ENCODE measurements at regions not wholly inside any gene's neighbourhood (a gene's known extent, or its start where the extent isn't known, plus 50 kb on each side); places are given as distances from the start of the nearest gene placed in this dataset.
"Not testable (repeated sequence)": the region's sequence is repeated elsewhere in the genome, so short reads cannot be mapped to it uniquely, and the experiment has no call there.

DNA sequence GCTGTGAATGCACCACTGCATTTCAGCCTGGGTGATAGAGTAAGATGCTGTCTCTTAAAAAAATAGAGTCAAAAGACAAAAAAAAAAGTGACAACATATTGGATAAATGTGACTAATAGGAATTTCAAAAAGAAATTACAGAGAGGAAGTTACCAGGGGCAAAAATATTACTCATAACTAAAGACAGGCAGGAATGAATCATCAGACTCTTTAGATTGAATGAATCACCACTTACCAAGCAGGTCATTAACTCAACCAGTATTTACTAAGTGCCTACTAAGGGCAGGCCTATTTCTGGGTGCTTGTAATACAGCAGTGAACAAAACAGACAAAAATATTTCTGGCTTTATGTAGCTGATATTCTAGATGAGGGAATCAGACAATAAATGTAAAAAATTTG is 301.3 kb downstream of the UBE2NL start:
- TF ChIP-seq, protein P1, sequence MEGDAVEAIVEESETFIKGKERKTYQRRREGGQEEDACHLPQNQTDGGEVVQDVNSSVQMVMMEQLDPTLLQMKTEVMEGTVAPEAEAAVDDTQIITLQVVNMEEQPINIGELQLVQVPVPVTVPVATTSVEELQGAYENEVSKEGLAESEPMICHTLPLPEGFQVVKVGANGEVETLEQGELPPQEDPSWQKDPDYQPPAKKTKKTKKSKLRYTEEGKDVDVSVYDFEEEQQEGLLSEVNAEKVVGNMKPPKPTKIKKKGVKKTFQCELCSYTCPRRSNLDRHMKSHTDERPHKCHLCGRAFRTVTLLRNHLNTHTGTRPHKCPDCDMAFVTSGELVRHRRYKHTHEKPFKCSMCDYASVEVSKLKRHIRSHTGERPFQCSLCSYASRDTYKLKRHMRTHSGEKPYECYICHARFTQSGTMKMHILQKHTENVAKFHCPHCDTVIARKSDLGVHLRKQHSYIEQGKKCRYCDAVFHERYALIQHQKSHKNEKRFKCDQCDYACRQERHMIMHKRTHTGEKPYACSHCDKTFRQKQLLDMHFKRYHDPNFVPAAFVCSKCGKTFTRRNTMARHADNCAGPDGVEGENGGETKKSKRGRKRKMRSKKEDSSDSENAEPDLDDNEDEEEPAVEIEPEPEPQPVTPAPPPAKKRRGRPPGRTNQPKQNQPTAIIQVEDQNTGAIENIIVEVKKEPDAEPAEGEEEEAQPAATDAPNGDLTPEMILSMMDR (IDR thresholded peaks at IDR 0.05): not testable (repeated sequence)
- TF ChIP-seq POLR2A (IDR thresholded peaks at IDR 0.05): not testable (repeated sequence)

All from right lobe of liver (tissue), 4 donors.